B cell (primary cell): ENCODE measurements at regions not wholly inside any gene's neighbourhood (a gene's known extent, or its start where the extent isn't known, plus 50 kb on each side); places are given as distances from the start of the nearest gene placed in this dataset.

ENCODE experiments used
- EZH2 ChIP-seq: IDR thresholded peaks from 2 replicates; pipeline ENCODE4 v1.6.1; 2012; ENCODE audit warnings: borderline replicate concordance, low read depth, mild to moderate bottlenecking, moderate library complexity, low read length; ENCODE audit not compliant: insufficient read depth, poor library complexity, severe bottlenecking
- TF ChIP-seq, protein P1 (sequence below): fragments of 200-600 bp; IDR thresholded peaks from one replicate; pipeline ENCODE4 v1.8.0; 2022; ENCODE audit warnings: antibody characterized with exemption, mild to moderate bottlenecking

DNA sequence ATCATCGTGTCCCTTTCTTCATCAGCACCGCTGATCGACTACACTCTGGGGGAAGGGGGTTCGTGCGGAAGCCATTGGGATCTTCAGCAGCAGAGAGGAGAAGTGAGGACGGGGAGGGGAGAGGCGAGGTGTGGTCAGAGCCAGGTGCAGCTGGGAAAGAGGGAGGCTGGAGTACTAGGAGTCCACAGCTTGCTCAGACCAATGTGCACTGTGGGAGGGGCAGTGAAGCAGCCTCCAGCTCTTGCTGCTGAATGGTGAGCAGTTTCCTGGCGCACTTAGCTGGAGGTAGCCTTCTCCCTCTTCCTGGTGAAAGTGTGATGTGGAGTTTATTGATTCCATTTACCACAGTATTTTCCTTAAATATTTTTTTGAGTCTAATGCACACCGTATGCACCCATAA is 99.0 kb upstream of the NECTIN1 start:
- TF ChIP-seq, protein P1, sequence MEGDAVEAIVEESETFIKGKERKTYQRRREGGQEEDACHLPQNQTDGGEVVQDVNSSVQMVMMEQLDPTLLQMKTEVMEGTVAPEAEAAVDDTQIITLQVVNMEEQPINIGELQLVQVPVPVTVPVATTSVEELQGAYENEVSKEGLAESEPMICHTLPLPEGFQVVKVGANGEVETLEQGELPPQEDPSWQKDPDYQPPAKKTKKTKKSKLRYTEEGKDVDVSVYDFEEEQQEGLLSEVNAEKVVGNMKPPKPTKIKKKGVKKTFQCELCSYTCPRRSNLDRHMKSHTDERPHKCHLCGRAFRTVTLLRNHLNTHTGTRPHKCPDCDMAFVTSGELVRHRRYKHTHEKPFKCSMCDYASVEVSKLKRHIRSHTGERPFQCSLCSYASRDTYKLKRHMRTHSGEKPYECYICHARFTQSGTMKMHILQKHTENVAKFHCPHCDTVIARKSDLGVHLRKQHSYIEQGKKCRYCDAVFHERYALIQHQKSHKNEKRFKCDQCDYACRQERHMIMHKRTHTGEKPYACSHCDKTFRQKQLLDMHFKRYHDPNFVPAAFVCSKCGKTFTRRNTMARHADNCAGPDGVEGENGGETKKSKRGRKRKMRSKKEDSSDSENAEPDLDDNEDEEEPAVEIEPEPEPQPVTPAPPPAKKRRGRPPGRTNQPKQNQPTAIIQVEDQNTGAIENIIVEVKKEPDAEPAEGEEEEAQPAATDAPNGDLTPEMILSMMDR: no peak
- no peak for TF ChIP-seq EZH2
